ENCODE measurements at regions not wholly inside any gene's neighbourhood (a gene's known extent, or its start where the extent isn't known, plus 50 kb on each side); places are given as distances from the start of the nearest gene placed in this dataset.

- TF ChIP-seq, protein P1, sequence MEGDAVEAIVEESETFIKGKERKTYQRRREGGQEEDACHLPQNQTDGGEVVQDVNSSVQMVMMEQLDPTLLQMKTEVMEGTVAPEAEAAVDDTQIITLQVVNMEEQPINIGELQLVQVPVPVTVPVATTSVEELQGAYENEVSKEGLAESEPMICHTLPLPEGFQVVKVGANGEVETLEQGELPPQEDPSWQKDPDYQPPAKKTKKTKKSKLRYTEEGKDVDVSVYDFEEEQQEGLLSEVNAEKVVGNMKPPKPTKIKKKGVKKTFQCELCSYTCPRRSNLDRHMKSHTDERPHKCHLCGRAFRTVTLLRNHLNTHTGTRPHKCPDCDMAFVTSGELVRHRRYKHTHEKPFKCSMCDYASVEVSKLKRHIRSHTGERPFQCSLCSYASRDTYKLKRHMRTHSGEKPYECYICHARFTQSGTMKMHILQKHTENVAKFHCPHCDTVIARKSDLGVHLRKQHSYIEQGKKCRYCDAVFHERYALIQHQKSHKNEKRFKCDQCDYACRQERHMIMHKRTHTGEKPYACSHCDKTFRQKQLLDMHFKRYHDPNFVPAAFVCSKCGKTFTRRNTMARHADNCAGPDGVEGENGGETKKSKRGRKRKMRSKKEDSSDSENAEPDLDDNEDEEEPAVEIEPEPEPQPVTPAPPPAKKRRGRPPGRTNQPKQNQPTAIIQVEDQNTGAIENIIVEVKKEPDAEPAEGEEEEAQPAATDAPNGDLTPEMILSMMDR (IDR thresholded peaks at IDR 0.05) = peak; percentile 23 to 63 (median 41)
- no peak for TF ChIP-seq POLR2A (IDR thresholded peaks at IDR 0.05)
These were observed 107.6 kb upstream of the FXR1 start for GRCh38 chr3:180804916-180805315.
